Stimulated activated naive B cell treated with anti-CD40 and anti-IgM and Interleukin-4, amounts not matched to agents 10 μg/mL and 1 μg/mL and 100 μg/mL, for 72 hours (primary cell): ENCODE measurements at regions not wholly inside any gene's neighbourhood (a gene's known extent, or its start where the extent isn't known, plus 50 kb on each side); places are given as distances from the start of the nearest gene placed in this dataset.

Source experiments
- ATAC-seq, 2 donors: fragments of 150-1000 bp; cut with Tn5 transposase; replicated peaks; 2 replicates each; pipeline ENCODE4 v1.10.0; 2021; ENCODE audit warnings: moderate library complexity in 1 of 2
- DNase-seq: peaks from one replicate; pipeline ENCODE4 v3.0.0; 2021
- H3K27ac Mint-ChIP-seq: one replicate; pipeline ENCODE4 v1.8.0; 2022; ENCODE audit warnings: mild to moderate bottlenecking, mixed read lengths
- H3K27me3 Mint-ChIP-seq, 2 donors: one replicate each; pipeline ENCODE4 v1.8.0; 2022; ENCODE audit warnings: mixed read lengths in 2 of 2
- H3K36me3 Mint-ChIP-seq, 2 donors: one replicate each; pipeline ENCODE4 v1.8.0; 2022; ENCODE audit warnings: mixed read lengths in 2 of 2, mild to moderate bottlenecking in 1 of 2
- H3K4me1 Mint-ChIP-seq, 2 donors: one replicate each; pipeline ENCODE4 v1.8.0; 2022; ENCODE audit warnings: mixed read lengths in 2 of 2, mild to moderate bottlenecking in 1 of 2
- H3K4me3 Mint-ChIP-seq, 2 donors: one replicate each; pipeline ENCODE4 v1.8.0; 2022; ENCODE audit warnings: mild to moderate bottlenecking in 2 of 2, mixed read lengths in 2 of 2, moderate library complexity in 1 of 2
- H3K9me3 Mint-ChIP-seq, 2 donors: one replicate each; pipeline ENCODE4 v1.8.0; 2022; ENCODE audit warnings: mixed read lengths in 2 of 2, mild to moderate bottlenecking in 1 of 2

GRCh38 chr10:91576096-91576545, 56.8 kb downstream of the PPP1R3C start:
- Mint-ChIP-seq H3K27ac (no peak overlapping the region), H3K4me1 (no peaks in the 10 kb centered on the region), H3K9me3 (peaks cover 5 to 7% of the 10 kb centered on the region in 2 donors), H3K27me3 (peaks cover 0 to 16% of the 10 kb centered on the region in 2 donors), H3K4me3 (no peak overlapping the region), H3K36me3 (no peaks in the 10 kb centered on the region)
- ATAC-seq (no peak), DNase-seq (no peak)

- Mint-ChIP-seq H3K9me3 (peaks cover 0 to 2% of the 10 kb centered on the region in 2 donors), H3K27me3 (peaks cover 0 to 16% of the 10 kb centered on the region in 2 donors), H3K27ac (no peak overlapping the region), H3K4me1 (peaks cover 0 to 2% of the 10 kb centered on the region in 2 donors), H3K36me3 (no peaks in the 10 kb centered on the region), H3K4me3 (no peak overlapping the region)
- ATAC-seq, result no peak
- DNase-seq, result no peak
Measured at GRCh38 chr10:91575044-91575610, 57.7 kb downstream of the PPP1R3C start.

- ATAC-seq (no peak), DNase-seq (no peak)
- Mint-ChIP-seq H3K9me3 (peaks cover 0 to 2% of the 10 kb centered on the region in 2 donors), H3K4me3 (no peak overlapping the region), H3K4me1 (peaks cover 0 to 2% of the 10 kb centered on the region in 2 donors), H3K27me3 (peaks cover 0 to 16% of the 10 kb centered on the region in 2 donors), H3K36me3 (no peaks in the 10 kb centered on the region), H3K27ac (no peak overlapping the region)
Measured at GRCh38 chr10:91574236-91574635, 58.6 kb downstream of the PPP1R3C start.

- Mint-ChIP-seq H3K4me3 (no peak overlapping the region), H3K36me3 (no peaks in the 10 kb centered on the region), H3K27ac (no peak overlapping the region), H3K27me3 (peaks cover 0 to 16% of the 10 kb centered on the region in 2 donors), H3K4me1 (peaks cover 0 to 2% of the 10 kb centered on the region in 2 donors), H3K9me3 (peaks cover 0 to 2% of the 10 kb centered on the region in 2 donors)
- ATAC-seq (no peak), DNase-seq (no peak)
Measured at GRCh38 chr10:91573320-91573719, 59.6 kb downstream of the PPP1R3C start.

GRCh38 chr10:91571671-91572070, 61.2 kb downstream of the PPP1R3C start:
- Mint-ChIP-seq H3K9me3 (peaks cover 0 to 2% of the 10 kb centered on the region in 2 donors), H3K4me1 (peaks cover 0 to 2% of the 10 kb centered on the region in 2 donors), H3K4me3 (no peak overlapping the region), H3K36me3 (no peaks in the 10 kb centered on the region), H3K27ac (no peak overlapping the region), H3K27me3 (peaks cover 2 to 16% of the 10 kb centered on the region in 2 donors)
- ATAC-seq (no peak), DNase-seq (no peak)

- no peak for DNase-seq
- H3K27ac Mint-ChIP-seq, result no peak overlapping the region
- H3K36me3 Mint-ChIP-seq, result no peaks in the 10 kb centered on the region
- no peak for ATAC-seq
- H3K9me3 Mint-ChIP-seq, result peaks cover 0 to 2% of the 10 kb centered on the region in 2 donors
- H3K4me1 Mint-ChIP-seq, result peaks cover 5 to 7% of the 10 kb centered on the region in 2 donors
- H3K27me3 Mint-ChIP-seq, result peaks cover 6 to 18% of the 10 kb centered on the region in 2 donors
- H3K4me3 Mint-ChIP-seq, result no peak overlapping the region
Measured at GRCh38 chr10:91570220-91570619, 62.7 kb downstream of the PPP1R3C start.

- H3K4me1 Mint-ChIP-seq, result peaks cover 5 to 7% of the 10 kb centered on the region in 2 donors
- DNase-seq, result no peak
- ATAC-seq, result no peak
- no peaks in the 10 kb centered on the region for H3K36me3 Mint-ChIP-seq
- H3K4me3 Mint-ChIP-seq, result no peak overlapping the region
- H3K9me3 Mint-ChIP-seq, result no peaks in the 10 kb centered on the region
- no peak overlapping the region for H3K27ac Mint-ChIP-seq
- H3K27me3 Mint-ChIP-seq, result peaks cover 6 to 11% of the 10 kb centered on the region in 2 donors
Measured at GRCh38 chr10:91569522-91569921, 63.3 kb downstream of the PPP1R3C start.

- Mint-ChIP-seq H3K36me3 (peaks cover 0 to 1% of the 10 kb centered on the region in 2 donors), H3K9me3 (peaks cover 0 to 2% of the 10 kb centered on the region in 2 donors), H3K27me3 (peaks cover 13 to 14% of the 10 kb centered on the region in 2 donors), H3K4me1 (peaks cover 9 to 10% of the 10 kb centered on the region in 2 donors), H3K27ac (no peak overlapping the region), H3K4me3 (no peak overlapping the region)
- no peak for ATAC-seq
- no peak for DNase-seq
Measured at GRCh38 chr10:91567815-91568214, 65.1 kb downstream of the PPP1R3C start.

GRCh38 chr10:91566115-91566514, 66.8 kb downstream of the PPP1R3C start:
- Mint-ChIP-seq H3K4me3 (no peak overlapping the region), H3K4me1 (peaks cover 12 to 15% of the 10 kb centered on the region in 2 donors), H3K9me3 (peaks cover 3 to 7% of the 10 kb centered on the region in 2 donors), H3K27ac (no peak overlapping the region), H3K36me3 (peaks cover 0 to 2% of the 10 kb centered on the region in 2 donors), H3K27me3 (peaks cover 21 to 24% of the 10 kb centered on the region in 2 donors)
- no peak for DNase-seq
- ATAC-seq, result peak; percentile 41 to 59

- Mint-ChIP-seq H3K27ac (no peak overlapping the region), H3K36me3 (peaks cover 4 to 5% of the 10 kb centered on the region in 2 donors)
Measured at GRCh38 chr10:91565226-91565625, 67.6 kb downstream of the PPP1R3C start.

GRCh38 chr10:91564508-91564907, 68.4 kb downstream of the PPP1R3C start:
- Mint-ChIP-seq H3K27me3 (peaks cover 29% of the 10 kb centered on the region in 2 donors), H3K4me3 (no peak overlapping the region), H3K4me1 (peaks cover 12 to 20% of the 10 kb centered on the region in 2 donors), H3K27ac (no peak overlapping the region), H3K9me3 (peaks cover 7 to 15% of the 10 kb centered on the region in 2 donors), H3K36me3 (peaks cover 4 to 5% of the 10 kb centered on the region in 2 donors)
- ATAC-seq (no peak), DNase-seq (no peak)

More at GRCh38 chr10:91565226-91565625, 67.6 kb downstream of the PPP1R3C start:
- Mint-ChIP-seq H3K4me3 (no peak overlapping the region), H3K27me3 (peaks cover 29% of the 10 kb centered on the region in 2 donors), H3K9me3 (peaks cover 7 to 15% of the 10 kb centered on the region in 2 donors), H3K4me1 (peaks cover 13 to 20% of the 10 kb centered on the region in 2 donors)
- DNase-seq (no peak), ATAC-seq (no peak)
